ENCODE measurements at regions not wholly inside any gene's neighbourhood (a gene's known extent, or its start where the extent isn't known, plus 50 kb on each side); places are given as distances from the start of the nearest gene placed in this dataset.

DNA sequence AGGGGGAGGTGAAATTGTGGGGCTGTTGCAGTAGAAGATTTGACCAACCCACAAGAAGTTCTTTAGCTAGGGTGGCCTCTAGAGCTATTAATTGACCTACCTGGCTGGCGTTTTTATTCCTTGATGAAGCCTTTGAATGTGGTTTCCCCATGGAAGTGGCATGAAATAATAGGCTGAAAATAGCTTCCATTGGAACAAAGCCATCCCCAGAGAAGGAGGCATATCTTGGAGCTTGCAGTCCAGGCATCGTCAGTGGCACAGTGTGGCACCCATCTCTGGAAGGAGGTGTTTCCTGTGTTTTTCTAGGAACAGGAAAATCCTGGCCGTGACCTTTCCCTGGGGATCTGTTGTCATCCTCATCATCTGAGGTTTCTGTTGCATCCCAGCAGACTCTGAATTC lies 96.3 kb upstream of the WDR1 start:
- no TSS peak for BruUV-seq (replicated peaks)
- Mint-ChIP-seq H3K27me3 (ENCODE audit: unreplicated experiment) (no peaks in the 10 kb centered on the region), H3K9me3 (ENCODE audit: low read depth, unreplicated experiment) (no peaks in the 10 kb centered on the region), H3K4me3 (ENCODE audit: low read depth, unreplicated experiment) (no peak overlapping the region), H3K36me3 (ENCODE audit: insufficient read depth, unreplicated experiment) (no peaks in the 10 kb centered on the region), H3K27ac (ENCODE audit: unreplicated experiment) (no peak overlapping the region), H3K4me1 (ENCODE audit: low read depth, unreplicated experiment) (no peaks in the 10 kb centered on the region)
- TF ChIP-seq, protein P1, sequence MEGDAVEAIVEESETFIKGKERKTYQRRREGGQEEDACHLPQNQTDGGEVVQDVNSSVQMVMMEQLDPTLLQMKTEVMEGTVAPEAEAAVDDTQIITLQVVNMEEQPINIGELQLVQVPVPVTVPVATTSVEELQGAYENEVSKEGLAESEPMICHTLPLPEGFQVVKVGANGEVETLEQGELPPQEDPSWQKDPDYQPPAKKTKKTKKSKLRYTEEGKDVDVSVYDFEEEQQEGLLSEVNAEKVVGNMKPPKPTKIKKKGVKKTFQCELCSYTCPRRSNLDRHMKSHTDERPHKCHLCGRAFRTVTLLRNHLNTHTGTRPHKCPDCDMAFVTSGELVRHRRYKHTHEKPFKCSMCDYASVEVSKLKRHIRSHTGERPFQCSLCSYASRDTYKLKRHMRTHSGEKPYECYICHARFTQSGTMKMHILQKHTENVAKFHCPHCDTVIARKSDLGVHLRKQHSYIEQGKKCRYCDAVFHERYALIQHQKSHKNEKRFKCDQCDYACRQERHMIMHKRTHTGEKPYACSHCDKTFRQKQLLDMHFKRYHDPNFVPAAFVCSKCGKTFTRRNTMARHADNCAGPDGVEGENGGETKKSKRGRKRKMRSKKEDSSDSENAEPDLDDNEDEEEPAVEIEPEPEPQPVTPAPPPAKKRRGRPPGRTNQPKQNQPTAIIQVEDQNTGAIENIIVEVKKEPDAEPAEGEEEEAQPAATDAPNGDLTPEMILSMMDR (IDR thresholded peaks at IDR 0.05; ENCODE audit: unreplicated experiment) = no peak
- DNase-seq = no peak
- intact Hi-C loops (cut with micrococcal nuclease; ENCODE audit: unreplicated experiment) = no loop called here
- CTCF ChIA-PET = no interaction called here

DNA sequence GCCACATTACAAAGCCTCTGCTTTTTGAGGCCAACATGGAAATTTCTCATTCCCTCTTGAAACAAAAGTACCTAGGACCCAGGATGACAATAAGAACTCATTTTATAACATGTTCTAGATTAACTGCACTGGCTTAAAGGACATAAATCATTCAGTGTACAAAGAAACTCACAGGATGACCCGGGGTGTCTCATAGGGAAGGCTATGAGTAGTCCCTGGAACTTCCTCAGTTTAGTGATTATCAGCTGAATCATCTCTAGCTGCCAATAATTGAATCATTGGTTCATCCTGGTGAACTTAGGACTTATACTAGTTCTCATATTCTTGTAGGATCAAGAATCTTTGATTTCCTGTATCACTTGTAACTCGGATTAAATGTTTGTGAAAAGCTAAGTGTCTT lies 95.8 kb upstream of the WDR1 start:
- DNase-seq = no peak
- no peaks in the 10 kb centered on the region for H3K36me3 Mint-ChIP-seq (ENCODE audit: insufficient read depth, unreplicated experiment)
- TF ChIP-seq, protein P1 (IDR thresholded peaks at IDR 0.05; ENCODE audit: unreplicated experiment) = no peak
- CTCF ChIA-PET = no interaction called here
- no peak overlapping the region for H3K4me3 Mint-ChIP-seq (ENCODE audit: low read depth, unreplicated experiment)
- no TSS peak for BruUV-seq (replicated peaks)
- H3K27me3 Mint-ChIP-seq (ENCODE audit: unreplicated experiment) = no peaks in the 10 kb centered on the region
- no peaks in the 10 kb centered on the region for H3K9me3 Mint-ChIP-seq (ENCODE audit: low read depth, unreplicated experiment)
- H3K4me1 Mint-ChIP-seq (ENCODE audit: low read depth, unreplicated experiment) = no peaks in the 10 kb centered on the region
- no peak overlapping the region for H3K27ac Mint-ChIP-seq (ENCODE audit: unreplicated experiment)
- intact Hi-C loops (cut with micrococcal nuclease; ENCODE audit: unreplicated experiment) = no loop called here

GRCh38 chr4:10207116-10207515 lies 90.5 kb upstream of the WDR1 start:
- Mint-ChIP-seq H3K36me3 (ENCODE audit: insufficient read depth, unreplicated experiment) (no peaks in the 10 kb centered on the region), H3K27me3 (ENCODE audit: unreplicated experiment) (peaks cover 13% of the 10 kb centered on the region), H3K9me3 (ENCODE audit: low read depth, unreplicated experiment) (no peaks in the 10 kb centered on the region), H3K4me3 (ENCODE audit: low read depth, unreplicated experiment) (no peak overlapping the region), H3K4me1 (ENCODE audit: low read depth, unreplicated experiment) (no peaks in the 10 kb centered on the region), H3K27ac (ENCODE audit: unreplicated experiment) (no peak overlapping the region)
- TF ChIP-seq, protein P1 (IDR thresholded peaks at IDR 0.05; ENCODE audit: unreplicated experiment) = no peak
- DNase-seq = no peak
- intact Hi-C loops (cut with micrococcal nuclease; ENCODE audit: unreplicated experiment) = no loop called here
- CTCF ChIA-PET = no interaction called here
- no TSS peak for BruUV-seq (replicated peaks)

- no peak overlapping the region for H3K27ac Mint-ChIP-seq (ENCODE audit: unreplicated experiment)
- TF ChIP-seq, protein P1 (IDR thresholded peaks at IDR 0.05; ENCODE audit: unreplicated experiment) = no peak
- H3K36me3 Mint-ChIP-seq (ENCODE audit: insufficient read depth, unreplicated experiment) = no peaks in the 10 kb centered on the region
- CTCF ChIA-PET = no interaction called here
- intact Hi-C loops (cut with micrococcal nuclease; ENCODE audit: unreplicated experiment) = no loop called here
- no peak overlapping the region for H3K4me3 Mint-ChIP-seq (ENCODE audit: low read depth, unreplicated experiment)
- no peaks in the 10 kb centered on the region for H3K9me3 Mint-ChIP-seq (ENCODE audit: low read depth, unreplicated experiment)
- DNase-seq = no peak
- H3K27me3 Mint-ChIP-seq (ENCODE audit: unreplicated experiment) = peaks cover 23% of the 10 kb centered on the region
- BruUV-seq (replicated peaks) = no TSS peak
- no peaks in the 10 kb centered on the region for H3K4me1 Mint-ChIP-seq (ENCODE audit: low read depth, unreplicated experiment)
Measured at GRCh38 chr4:10205223-10205622, 88.6 kb upstream of the WDR1 start.
